AG20443 (cell line): ENCODE measurements at regions not wholly inside any gene's neighbourhood (a gene's known extent, or its start where the extent isn't known, plus 50 kb on each side); places are given as distances from the start of the nearest gene placed in this dataset.
"Not testable (repeated sequence)": the region's sequence is repeated elsewhere in the genome, so short reads cannot be mapped to it uniquely, and the experiment has no call there.

Experiments
- DNase-seq: peaks from one replicate; pipeline ENCODE4 v3.0.0; 2012; ENCODE audit warnings: low spot score, mixed read lengths

- DNase-seq = no peak
Observed at GRCh38 chr2:88860421-88861075, 169.1 kb downstream of the RPIA start.

GRCh38 chr2:88865801-88866371, 174.4 kb downstream of the RPIA start:
- no peak for DNase-seq

GRCh38 chr2:88866756-88867155, 175.3 kb downstream of the RPIA start:
- DNase-seq = no peak

- no peak for DNase-seq
Observed at GRCh38 chr2:88868861-88869260, 177.4 kb downstream of the RPIA start.

GRCh38 chr2:88870267-88870839, 178.9 kb downstream of the RPIA start:
- DNase-seq = no peak

- DNase-seq = no peak
Observed at GRCh38 chr2:88871336-88871735, 179.9 kb downstream of the RPIA start.

GRCh38 chr2:88873620-88874019, 182.1 kb downstream of the RPIA start:
- no peak for DNase-seq

DNA sequence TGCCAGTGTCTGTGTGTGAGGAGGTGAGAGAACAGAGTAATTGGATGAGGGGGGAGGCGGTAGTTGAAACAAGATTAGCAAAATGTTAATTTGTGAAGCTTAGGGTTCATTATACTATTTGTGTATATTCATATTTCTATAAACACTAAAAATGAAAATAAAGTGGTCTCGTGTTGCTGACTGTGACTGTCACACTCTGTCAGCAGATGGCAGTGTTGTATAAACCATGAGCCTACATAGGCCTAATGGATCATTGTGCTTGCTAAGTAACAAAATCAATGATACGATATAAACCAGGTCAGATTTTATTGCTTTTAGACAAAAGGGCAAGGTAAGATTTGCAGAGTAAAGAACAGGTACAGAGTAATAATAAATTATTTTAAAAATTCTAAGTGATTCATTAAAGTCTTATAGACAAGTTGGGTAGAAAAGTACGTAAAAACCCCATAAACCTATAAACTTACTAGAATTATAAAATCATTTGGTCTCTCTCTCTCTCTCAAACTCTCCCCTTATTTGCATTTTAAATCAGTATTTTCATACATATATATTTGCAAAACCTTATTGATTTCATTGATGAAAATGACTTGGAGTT, 182.7 kb downstream of the RPIA start:
- DNase-seq = peak; percentile 57

GRCh38 chr2:88875736-88876135, 184.3 kb downstream of the RPIA start:
- DNase-seq = no peak

DNA sequence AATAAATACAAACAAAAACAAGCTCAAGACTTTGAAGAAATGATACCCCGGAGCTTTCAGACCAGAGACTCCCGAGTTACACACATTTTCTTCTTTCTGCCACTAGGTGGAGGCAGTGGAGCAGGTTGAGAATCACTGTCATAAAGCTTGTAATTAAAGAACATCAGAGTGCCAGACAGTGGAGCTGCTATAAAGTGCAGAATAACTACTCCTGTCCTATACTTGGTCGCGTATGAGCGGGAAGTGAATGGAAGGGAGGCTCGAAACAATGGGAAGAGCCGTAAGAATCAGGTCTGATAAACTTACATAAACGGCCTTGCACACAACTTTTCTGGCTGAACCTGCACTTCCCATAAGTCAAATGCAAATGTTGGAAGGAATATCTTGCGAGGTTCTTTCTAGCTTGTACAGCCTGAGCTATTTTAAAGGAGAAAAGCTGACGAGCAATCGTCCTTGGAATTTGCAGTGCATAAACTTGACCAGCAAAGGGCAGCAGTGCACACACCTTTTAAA, 189.0 kb downstream of the RPIA start:
- DNase-seq = peak; percentile 70

DNA sequence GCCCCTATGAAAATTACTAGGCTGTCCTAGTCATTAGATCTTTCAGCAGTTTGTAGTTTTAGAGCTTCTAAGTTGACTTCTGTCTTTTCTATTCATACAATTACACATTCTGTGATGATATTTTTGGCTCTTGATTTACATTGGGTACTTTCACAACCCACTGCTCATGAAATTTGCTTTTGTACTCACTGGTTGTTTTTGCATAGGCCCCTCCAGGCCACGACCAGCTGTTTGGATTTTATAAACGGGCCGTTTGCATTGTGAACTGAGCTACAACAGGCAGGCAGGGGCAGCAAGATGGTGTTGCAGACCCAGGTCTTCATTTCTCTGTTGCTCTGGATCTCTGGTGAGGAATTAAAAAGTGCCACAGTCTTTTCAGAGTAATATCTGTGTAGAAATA, 193.8 kb downstream of the RPIA start:
- DNase-seq = no peak

- no peak for DNase-seq
Observed at GRCh38 chr2:88885679-88886416, 194.4 kb downstream of the RPIA start.

GRCh38 chr2:88887466-88887865, 196.0 kb downstream of the RPIA start:
- not testable (repeated sequence) for DNase-seq

DNA sequence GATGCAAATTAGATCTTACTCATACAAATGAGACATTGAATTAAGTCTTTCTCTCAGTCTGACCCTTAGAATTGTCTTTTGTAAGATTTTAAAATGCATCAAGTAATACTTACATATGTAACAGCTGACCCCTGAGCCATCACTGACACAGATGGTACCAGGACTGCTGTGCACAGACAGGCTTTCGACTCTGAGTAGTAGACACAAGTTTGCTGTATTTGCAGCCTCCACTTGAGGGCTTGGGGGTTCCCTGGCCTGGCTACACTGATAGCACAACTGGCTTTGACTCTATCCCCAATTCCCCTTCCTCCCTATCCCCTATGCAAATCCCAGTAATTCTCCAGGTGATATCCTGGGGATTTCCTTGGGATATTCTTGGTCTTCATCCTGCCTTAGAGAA, 200.7 kb downstream of the RPIA start:
- no peak for DNase-seq

GRCh38 chr2:88892788-88893187, 201.3 kb downstream of the RPIA start:
- no peak for DNase-seq

GRCh38 chr2:88896971-88897370, 205.5 kb downstream of the RPIA start:
- no peak for DNase-seq

GRCh38 chr2:88897715-88898114, 206.2 kb downstream of the RPIA start:
- no peak for DNase-seq

GRCh38 chr2:88903749-88904353, 212.4 kb downstream of the RPIA start:
- peak; percentile 50 for DNase-seq

- no peak for DNase-seq
Observed at GRCh38 chr2:88913280-88913679, 221.8 kb downstream of the RPIA start.

GRCh38 chr2:88919087-88919738, 227.7 kb downstream of the RPIA start:
- peak; percentile 29 for DNase-seq

DNA sequence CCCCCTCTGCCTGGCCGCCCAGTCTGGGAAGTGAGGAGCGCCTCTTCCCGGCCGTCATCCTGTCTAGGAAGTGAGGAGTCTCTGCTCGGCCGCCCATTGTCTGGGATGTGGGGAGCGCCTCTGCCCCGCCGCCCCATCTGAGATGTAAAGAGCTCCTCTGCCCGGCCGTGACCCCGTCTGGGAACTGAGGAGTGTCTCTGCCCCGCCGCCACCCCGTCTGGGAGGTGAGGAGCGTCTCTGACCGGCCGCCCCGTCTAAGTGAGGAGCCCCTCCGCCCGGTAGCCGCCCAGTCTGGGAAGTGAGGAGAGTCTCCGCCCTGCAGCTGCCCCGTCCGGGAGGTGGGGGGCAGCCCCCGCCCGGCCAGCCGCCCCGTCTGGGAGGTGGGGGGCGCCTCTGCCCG, 228.9 kb downstream of the RPIA start:
- DNase-seq = not testable (repeated sequence)
